ENCODE measurements at regions not wholly inside any gene's neighbourhood (a gene's known extent, or its start where the extent isn't known, plus 50 kb on each side); places are given as distances from the start of the nearest gene placed in this dataset.

DNA sequence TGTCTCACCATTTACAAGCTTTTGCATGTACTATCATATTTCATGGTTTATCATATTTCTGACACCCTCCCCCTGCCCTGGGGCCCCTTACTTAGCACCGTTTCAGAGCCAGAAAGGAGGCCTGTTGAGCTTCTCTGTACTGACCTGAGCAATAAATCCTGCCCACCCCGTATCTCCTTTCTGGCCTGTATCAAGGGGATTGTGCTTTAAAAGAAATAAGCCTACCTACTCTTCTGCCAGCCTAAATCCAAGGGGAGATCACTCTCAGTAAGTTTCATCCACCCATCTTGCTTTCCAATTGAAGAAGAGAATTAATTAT, 54.0 kb upstream of the FST start:
- Mint-ChIP-seq H3K4me1 (ENCODE audit: low read depth) (no peaks in the 10 kb centered on the region), H3K27me3 (peaks cover 14% of the 10 kb centered on the region), H3K36me3 (ENCODE audit: low read depth) (no peaks in the 10 kb centered on the region), H3K27ac (no peak overlapping the region), H3K9me3 (no peaks in the 10 kb centered on the region), H3K4me3 (no peak overlapping the region)

DNA sequence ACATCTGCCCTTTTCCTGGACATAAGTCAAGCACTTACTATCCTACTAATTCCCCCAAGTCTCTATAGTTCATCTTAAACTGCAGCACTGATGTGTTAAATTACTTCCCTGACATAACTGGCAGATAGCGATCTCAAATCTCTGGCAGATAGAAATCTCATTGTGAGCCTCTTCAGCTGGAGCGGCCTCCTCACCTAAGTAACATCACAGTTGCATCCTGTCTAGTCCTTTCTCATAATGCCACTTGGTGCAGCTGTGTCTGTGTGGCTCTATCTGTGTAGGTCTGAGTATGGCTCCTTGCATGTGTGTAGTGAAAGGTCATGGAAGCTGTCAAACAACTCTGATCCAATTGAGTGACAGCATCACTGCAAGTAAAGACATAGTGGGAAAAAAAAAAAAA, 53.6 kb upstream of the FST start:
- Mint-ChIP-seq H3K9me3 (no peaks in the 10 kb centered on the region), H3K4me3 (no peak overlapping the region), H3K27me3 (peaks cover 14% of the 10 kb centered on the region), H3K36me3 (ENCODE audit: low read depth) (no peaks in the 10 kb centered on the region), H3K27ac (no peak overlapping the region), H3K4me1 (ENCODE audit: low read depth) (no peaks in the 10 kb centered on the region)

DNA sequence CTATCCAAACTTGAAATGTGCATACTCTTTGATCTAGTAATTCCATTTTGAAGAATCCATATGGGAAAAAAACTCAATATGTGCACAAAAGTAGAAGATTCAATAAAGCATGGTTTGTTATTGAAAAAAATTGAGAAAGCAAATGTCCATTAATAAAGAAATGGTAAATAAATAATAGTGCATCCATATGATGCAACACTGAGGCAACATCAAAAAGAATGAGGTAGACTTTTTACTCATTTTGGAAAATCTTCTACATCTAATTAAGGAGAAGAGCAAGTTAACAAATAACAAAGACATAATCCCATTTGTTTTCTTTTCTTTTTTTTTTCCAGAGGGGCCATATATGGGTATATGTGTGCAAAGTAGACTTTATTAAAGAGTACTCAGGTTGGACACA, 52.5 kb upstream of the FST start:
- no peaks in the 10 kb centered on the region for H3K36me3 Mint-ChIP-seq (ENCODE audit: low read depth)
- H3K9me3 Mint-ChIP-seq, result no peaks in the 10 kb centered on the region
- H3K27me3 Mint-ChIP-seq, result peaks cover 14% of the 10 kb centered on the region
- no peak overlapping the region for H3K4me3 Mint-ChIP-seq
- no peaks in the 10 kb centered on the region for H3K4me1 Mint-ChIP-seq (ENCODE audit: low read depth)
- H3K27ac Mint-ChIP-seq, result no peak overlapping the region

GRCh38 chr5:53429706-53430105, 50.7 kb upstream of the FST start:
- Mint-ChIP-seq H3K27me3 (peaks cover 7% of the 10 kb centered on the region), H3K4me3 (no peak overlapping the region), H3K27ac (no peak overlapping the region), H3K4me1 (ENCODE audit: low read depth) (no peaks in the 10 kb centered on the region), H3K36me3 (ENCODE audit: low read depth) (no peaks in the 10 kb centered on the region), H3K9me3 (no peaks in the 10 kb centered on the region)

DNA sequence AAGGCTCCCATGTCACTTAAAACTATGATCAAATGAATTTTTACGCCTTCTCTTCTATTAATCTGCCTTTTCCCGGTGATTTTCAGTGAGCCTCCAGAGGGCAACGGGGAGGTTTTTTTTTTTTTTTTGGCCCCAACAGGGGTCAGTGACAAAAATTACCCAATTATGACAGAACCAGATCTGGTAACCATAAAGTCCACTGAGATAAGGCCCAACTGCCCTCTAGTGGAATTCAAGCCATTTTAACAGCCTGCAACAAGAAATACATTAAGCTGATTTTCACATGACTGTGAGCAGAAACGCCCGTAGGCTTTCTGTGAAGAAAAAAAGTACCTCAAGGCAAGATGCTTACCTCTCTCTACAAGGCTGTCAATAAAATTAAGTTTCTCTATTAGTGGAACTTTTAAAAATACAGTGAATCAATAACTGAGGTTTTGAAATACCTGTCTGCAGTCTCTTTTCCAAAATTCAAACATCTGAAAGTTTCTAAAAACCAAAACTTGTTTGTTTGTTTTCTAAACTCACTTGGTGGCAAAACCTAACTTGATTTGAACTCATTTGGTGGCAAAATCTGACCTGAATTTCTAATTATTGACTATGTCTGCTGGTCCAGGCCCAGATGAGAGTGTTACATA, 49.7 kb upstream of the FST start:
- Mint-ChIP-seq H3K4me3 (no peak overlapping the region), H3K36me3 (ENCODE audit: low read depth) (no peaks in the 10 kb centered on the region), H3K4me1 (ENCODE audit: low read depth) (no peaks in the 10 kb centered on the region), H3K9me3 (no peaks in the 10 kb centered on the region), H3K27me3 (peaks cover 4% of the 10 kb centered on the region), H3K27ac (no peak overlapping the region)
